D721Med (cell line): ENCODE measurements at regions not wholly inside any gene's neighbourhood (a gene's known extent, or its start where the extent isn't known, plus 50 kb on each side); places are given as distances from the start of the nearest gene placed in this dataset.

Experiments used
- DNase-seq: peaks from one replicate; pipeline ENCODE4 v3.0.0; 2011; ENCODE audit warnings: low spot score; ENCODE audit not compliant: insufficient read length
- FAIRE-seq: peaks from 2 replicates; lab custom pipeline; 2011; peaks lifted over from hg19 to GRCh38; lab: Jason Lieb, UNC
- TF ChIP-seq, protein P1 (sequence below): IDR thresholded peaks from 2 replicates; pipeline ENCODE4 v1.5.1; 2012; ENCODE audit warnings: mild to moderate bottlenecking, control low read depth; ENCODE audit not compliant: insufficient read depth; ENCODE audit errors: missing control alignments

DNA sequence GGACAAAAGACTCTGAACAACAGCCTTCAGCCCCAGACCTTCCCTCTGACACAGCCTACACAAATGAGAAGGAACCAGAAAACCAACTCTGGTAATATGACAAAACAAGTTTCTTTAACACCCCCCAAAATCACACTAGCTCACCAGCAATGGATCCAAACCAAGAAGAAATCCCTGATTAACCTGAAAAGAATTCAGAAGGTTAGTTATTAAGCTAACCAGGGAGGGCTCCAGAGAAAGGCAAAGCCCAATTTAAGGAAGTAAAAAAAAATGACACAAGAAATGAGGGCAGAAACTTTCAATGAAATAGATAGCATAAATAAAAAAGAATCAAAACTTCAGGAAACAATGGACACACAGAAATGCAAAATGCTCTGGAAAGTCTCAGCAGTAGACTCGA lies 224.0 kb downstream of the TRIML1 start:
- TF ChIP-seq, protein P1, sequence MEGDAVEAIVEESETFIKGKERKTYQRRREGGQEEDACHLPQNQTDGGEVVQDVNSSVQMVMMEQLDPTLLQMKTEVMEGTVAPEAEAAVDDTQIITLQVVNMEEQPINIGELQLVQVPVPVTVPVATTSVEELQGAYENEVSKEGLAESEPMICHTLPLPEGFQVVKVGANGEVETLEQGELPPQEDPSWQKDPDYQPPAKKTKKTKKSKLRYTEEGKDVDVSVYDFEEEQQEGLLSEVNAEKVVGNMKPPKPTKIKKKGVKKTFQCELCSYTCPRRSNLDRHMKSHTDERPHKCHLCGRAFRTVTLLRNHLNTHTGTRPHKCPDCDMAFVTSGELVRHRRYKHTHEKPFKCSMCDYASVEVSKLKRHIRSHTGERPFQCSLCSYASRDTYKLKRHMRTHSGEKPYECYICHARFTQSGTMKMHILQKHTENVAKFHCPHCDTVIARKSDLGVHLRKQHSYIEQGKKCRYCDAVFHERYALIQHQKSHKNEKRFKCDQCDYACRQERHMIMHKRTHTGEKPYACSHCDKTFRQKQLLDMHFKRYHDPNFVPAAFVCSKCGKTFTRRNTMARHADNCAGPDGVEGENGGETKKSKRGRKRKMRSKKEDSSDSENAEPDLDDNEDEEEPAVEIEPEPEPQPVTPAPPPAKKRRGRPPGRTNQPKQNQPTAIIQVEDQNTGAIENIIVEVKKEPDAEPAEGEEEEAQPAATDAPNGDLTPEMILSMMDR, result no peak

DNA sequence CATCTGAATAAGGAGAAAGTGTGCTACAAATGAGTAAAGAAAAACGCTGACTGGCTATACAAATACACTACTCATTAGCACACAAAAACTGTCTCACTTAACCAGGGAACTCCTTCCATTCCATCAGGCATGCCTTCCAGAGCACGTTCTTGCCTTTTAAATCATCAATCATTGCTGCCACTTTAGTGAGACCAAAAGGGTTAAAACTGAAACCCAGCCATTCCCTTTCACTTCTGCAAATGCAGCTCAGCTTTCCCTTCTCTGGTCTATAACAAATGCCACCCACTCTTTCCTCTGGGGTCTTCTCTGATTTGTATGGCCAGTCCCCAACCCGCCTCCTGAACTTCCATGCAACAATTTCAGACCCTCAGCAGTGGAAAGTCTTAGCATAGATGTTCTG lies 231.5 kb downstream of the TRIML1 start:
- DNase-seq (no peak), FAIRE-seq (no peak)
- TF ChIP-seq, protein P1, result no peak

More for the DNA sequence above, 224.0 kb downstream of the TRIML1 start:
- DNase-seq, result no peak
- FAIRE-seq, result no peak

DNA sequence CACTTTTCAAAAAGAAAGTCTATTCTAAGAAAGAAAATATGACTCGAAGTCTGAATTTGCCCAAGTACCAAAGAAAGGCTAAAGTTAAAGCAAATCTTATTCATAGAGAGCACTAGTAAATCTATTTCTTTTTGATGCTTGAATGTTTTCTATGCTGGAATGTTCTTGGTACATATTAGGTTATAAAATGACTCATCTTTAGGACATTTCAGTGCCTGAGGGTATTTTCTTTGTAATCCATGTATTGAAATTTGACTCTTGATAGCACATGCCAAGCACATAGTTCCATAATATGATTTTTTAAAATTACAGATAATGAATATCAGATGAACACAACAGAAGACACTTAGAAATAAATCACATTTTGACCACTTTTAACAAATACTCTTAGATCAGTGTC lies 232.8 kb downstream of the TRIML1 start:
- DNase-seq (no peak), FAIRE-seq (no peak)
- TF ChIP-seq, protein P1, result no peak

DNA sequence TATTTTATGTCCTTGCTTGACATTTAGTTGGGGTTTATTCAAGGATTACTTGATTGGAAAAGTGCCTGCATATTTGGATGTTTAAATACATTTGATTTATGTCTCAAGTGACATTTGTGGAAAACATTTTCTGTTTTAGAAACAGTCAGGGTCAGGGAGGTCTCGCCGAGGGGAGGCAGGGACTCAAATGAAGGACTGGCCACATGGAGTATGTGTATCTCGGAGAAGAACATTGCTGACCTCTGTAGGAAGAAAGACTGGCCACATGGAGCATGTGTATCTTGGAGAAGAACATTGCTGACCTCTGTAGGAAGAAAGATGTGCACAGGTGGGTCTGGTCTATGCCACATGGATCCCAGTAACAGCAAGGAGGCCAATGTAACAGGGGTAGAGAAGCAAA lies 233.6 kb downstream of the TRIML1 start:
- DNase-seq, result no peak
- FAIRE-seq, result no peak
- TF ChIP-seq, protein P1, result no peak

DNA sequence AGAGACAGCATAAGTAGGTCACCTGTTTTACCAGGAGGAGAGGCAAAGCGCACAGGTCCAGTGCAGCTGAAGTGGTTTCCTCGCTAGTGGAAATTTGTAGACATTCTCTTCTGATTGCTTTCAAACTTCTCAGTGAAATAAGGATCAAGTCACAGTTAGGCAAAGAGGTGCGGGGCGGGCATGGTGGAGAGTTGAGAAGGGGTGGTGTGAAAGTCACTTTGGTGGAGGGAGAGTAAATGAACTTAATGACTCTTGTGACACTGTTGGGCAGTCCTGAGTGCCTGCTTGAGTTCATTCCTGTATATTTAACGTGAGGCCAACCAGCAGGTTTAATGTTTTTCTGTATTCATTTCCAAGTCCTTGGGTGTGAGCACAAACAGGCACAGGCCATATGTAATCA lies 235.6 kb downstream of the TRIML1 start:
- DNase-seq (no peak), FAIRE-seq (no peak)
- TF ChIP-seq, protein P1, result no peak

DNA sequence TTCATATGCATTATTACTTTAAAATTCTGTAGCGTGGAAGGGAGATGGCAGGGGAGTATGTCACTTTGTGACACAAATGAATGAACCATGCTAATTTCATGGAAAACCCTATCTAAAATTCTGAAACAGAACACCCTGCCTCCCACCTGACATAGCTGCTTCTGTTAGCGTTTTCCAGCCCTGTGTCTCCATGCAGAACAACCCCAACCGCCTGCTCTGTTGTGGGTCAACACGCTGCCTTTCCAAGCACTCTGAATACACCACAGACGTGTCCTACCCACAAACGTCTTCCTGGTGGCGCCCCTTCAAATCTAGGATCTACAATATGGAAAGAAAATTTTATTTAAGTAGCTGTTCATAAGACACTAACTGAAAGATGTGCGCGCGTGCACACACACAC lies 238.6 kb downstream of the TRIML1 start:
- TF ChIP-seq, protein P1, result no peak
- DNase-seq, result no peak
- FAIRE-seq, result no peak

DNA sequence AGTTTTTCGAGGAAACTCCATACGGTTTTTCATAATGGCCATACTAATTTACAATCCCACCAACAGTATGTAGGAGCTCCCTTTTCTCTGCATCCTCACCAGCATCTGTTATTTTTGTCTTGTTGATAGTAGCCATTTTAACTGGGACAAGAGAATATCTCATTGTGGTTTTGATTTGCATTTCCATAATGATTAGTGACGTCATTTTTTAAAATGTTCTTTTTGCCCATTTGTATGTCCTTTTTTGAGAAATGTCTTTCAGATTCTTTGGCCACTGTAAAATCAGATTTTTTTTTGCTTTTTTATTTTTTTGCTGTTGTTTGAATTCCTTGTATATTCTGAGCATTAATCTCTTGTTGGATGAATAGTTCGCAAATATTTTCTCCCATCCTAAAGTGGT lies 243.9 kb downstream of the TRIML1 start:
- FAIRE-seq (no peak), DNase-seq (no peak)
- TF ChIP-seq, protein P1, result no peak
